SK-N-MC (cell line): ENCODE measurements at regions not wholly inside any gene's neighbourhood (a gene's known extent, or its start where the extent isn't known, plus 50 kb on each side); places are given as distances from the start of the nearest gene placed in this dataset.

Source experiments
- EZH2 ChIP-seq: fragments of 200-600 bp; sonication (generic); IDR thresholded peaks from one replicate; pipeline ENCODE4 v1.6.1; 2017; ENCODE audit warnings: antibody characterized with exemption
- FOXP2 ChIP-seq: optimal IDR thresholded peaks from 2 replicates; pipeline ENCODE3; 2011; ENCODE audit warnings: mild to moderate bottlenecking, moderate library complexity; ENCODE audit not compliant: insufficient read depth; ENCODE audit errors: extremely low read length, control extremely low read depth
- POLR2AphosphoS5 ChIP-seq: IDR thresholded peaks from 2 replicates; pipeline ENCODE4 v1.6.1; 2012; ENCODE audit warnings: mild to moderate bottlenecking, low read depth, low read length, borderline replicate concordance

DNA sequence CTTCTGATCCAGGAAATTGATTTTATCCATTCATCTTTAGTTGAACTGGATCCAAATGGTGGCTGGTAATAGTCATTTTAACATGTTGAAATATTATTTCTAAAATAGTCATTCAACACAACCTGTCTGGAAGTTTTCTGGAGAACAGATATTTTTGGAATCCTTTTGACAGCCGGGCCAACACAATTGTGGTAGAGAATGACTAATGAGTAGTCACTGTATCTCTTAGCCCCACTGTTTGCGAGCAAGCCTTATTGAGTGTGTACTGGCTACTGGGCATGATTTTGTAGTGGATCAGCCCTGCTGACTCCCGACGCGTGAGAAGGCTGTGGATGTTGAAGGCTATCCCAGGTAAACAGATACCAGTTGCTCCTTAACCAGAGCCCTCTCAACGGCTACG is 383.4 kb downstream of the ZNF536 start:
- TF ChIP-seq POLR2AphosphoS5 (no peak), EZH2 (no peak), FOXP2 (no peak)
